HPDE6-E6E7 (cell line): ENCODE measurements at regions not wholly inside any gene's neighbourhood (a gene's known extent, or its start where the extent isn't known, plus 50 kb on each side); places are given as distances from the start of the nearest gene placed in this dataset.

Experiments used
- DNase-seq: peaks from one replicate; pipeline ENCODE4 v3.0.0; 2011; ENCODE audit warnings: missing footprints; ENCODE audit errors: extremely low spot score

GRCh38 chr1:96360036-96360795, 361.4 kb upstream of the PTBP2 start:
- no peak for DNase-seq

GRCh38 chr1:96361271-96361856, 360.2 kb upstream of the PTBP2 start:
- no peak for DNase-seq

- DNase-seq, result no peak
Observed at GRCh38 chr1:96361961-96362360, 359.6 kb upstream of the PTBP2 start.

- peak; percentile 74 for DNase-seq
Observed at GRCh38 chr1:96362623-96363022, 359.0 kb upstream of the PTBP2 start.

- DNase-seq, result no peak
Observed at GRCh38 chr1:96363826-96364225, 357.8 kb upstream of the PTBP2 start.

- no peak for DNase-seq
Observed at GRCh38 chr1:96364576-96364975, 357.0 kb upstream of the PTBP2 start.

- DNase-seq, result no peak
Observed at GRCh38 chr1:96365076-96365475, 356.5 kb upstream of the PTBP2 start.

GRCh38 chr1:96365596-96366390, 355.8 kb upstream of the PTBP2 start:
- no peak for DNase-seq

GRCh38 chr1:96366516-96366915, 355.1 kb upstream of the PTBP2 start:
- no peak for DNase-seq

GRCh38 chr1:96367791-96368190, 353.8 kb upstream of the PTBP2 start:
- no peak for DNase-seq

- DNase-seq, result peak; percentile 57
Observed at GRCh38 chr1:96370757-96371156, 350.8 kb upstream of the PTBP2 start.

- DNase-seq, result no peak
Observed at GRCh38 chr1:96372881-96373280, 348.7 kb upstream of the PTBP2 start.

- DNase-seq, result no peak
Observed at GRCh38 chr1:96374076-96374762, 347.4 kb upstream of the PTBP2 start.

GRCh38 chr1:96376846-96377245, 344.7 kb upstream of the PTBP2 start:
- no peak for DNase-seq

- no peak for DNase-seq
Observed at GRCh38 chr1:96384611-96385010, 337.0 kb upstream of the PTBP2 start.

GRCh38 chr1:96387785-96388184, 333.8 kb upstream of the PTBP2 start:
- DNase-seq, result no peak

GRCh38 chr1:96388421-96389310, 332.9 kb upstream of the PTBP2 start:
- no peak for DNase-seq

GRCh38 chr1:96400089-96400488, 321.5 kb upstream of the PTBP2 start:
- DNase-seq, result no peak

GRCh38 chr1:96409087-96409486, 312.5 kb upstream of the PTBP2 start:
- no peak for DNase-seq

GRCh38 chr1:96409689-96410088, 311.9 kb upstream of the PTBP2 start:
- DNase-seq, result no peak

GRCh38 chr1:96411006-96411405, 310.6 kb upstream of the PTBP2 start:
- no peak for DNase-seq
